Stimulated activated CD4-positive, alpha-beta T cell treated with anti-CD3 and anti-CD28 coated beads, Interleukin-1b, Interleukin-23, amount 100 ng/mL, for 4 hours (primary cell): ENCODE measurements at regions not wholly inside any gene's neighbourhood (a gene's known extent, or its start where the extent isn't known, plus 50 kb on each side); places are given as distances from the start of the nearest gene placed in this dataset.

Experiments used
- DNase-seq, 2 donors: peaks; one replicate each; pipeline ENCODE4 v3.0.0-alpha.2; 2020; ENCODE audit warnings: low read depth in 2 of 2

DNA sequence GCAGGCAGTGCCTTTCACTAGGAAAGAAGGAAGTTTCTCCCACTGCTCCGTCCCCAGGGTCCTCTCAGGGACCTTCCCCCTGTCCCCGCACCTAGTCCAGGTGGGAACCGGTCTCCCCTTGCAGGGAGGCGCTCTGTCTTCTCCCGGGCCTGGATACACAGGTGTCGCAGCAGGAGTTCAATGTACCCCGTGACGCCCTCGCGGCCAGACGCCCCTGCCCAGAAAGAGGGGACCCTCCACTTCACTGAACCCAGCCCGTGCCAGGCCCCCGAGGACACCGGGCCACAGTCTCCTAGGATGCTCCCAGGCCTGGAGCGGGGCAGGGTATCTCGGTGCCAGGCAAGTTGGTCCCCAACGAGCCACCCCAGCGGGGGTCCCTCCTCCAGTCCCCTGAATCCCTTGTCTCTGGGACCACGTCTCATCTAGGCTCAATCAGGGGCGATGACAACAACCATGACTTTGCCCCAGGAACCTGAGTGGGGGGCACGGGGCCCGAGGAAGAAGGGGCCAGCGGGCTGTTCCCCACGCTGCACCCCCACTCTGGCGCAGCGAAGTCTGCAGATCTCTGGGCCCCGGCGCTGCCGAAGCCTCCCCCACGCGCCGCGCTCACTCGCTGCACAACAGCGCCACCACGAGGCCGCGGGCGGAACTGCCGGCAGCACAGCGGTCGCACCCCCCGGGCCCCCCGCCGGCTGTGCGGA lies 103.0 kb downstream of the EDN3 start:
- DNase-seq = peak; percentile 68 to 76

DNA sequence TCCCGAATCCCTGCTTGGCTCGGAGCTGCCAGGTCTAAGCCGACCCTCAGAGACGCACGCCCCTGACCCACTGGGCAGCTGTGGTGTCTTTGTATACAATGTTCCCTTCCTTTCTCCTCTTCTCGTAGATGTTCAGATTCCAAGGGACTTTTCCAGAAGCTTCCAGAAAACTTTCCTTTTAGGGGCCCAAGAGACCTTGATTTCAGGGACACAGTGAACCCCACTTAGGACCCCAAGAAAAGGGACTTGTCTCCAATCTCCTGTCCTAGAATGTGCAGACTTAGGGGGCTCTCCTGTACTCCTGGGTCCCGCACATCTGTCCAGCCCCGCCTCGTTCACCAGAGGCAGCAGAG lies 103.5 kb downstream of the EDN3 start:
- no peak for DNase-seq

DNA sequence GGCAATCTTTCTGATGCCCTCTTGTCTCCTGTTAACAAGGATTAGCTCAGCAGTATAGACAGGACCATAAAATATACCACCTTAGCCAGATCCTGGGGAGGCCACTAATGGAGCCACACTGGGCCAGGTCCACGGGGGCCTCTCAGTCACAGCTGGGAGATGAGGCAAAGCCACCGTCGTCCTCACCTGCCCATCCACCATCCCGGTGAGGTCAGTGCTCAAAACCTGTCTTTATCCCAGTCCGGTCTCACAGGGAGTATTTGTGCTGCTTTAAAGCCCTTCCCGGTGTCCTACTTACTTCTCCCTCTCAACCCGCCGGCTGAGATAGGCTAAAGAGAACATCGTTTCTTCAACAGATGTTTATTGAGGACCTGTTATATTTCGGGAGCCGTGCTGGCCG lies 104.3 kb downstream of the EDN3 start:
- no peak for DNase-seq

DNA sequence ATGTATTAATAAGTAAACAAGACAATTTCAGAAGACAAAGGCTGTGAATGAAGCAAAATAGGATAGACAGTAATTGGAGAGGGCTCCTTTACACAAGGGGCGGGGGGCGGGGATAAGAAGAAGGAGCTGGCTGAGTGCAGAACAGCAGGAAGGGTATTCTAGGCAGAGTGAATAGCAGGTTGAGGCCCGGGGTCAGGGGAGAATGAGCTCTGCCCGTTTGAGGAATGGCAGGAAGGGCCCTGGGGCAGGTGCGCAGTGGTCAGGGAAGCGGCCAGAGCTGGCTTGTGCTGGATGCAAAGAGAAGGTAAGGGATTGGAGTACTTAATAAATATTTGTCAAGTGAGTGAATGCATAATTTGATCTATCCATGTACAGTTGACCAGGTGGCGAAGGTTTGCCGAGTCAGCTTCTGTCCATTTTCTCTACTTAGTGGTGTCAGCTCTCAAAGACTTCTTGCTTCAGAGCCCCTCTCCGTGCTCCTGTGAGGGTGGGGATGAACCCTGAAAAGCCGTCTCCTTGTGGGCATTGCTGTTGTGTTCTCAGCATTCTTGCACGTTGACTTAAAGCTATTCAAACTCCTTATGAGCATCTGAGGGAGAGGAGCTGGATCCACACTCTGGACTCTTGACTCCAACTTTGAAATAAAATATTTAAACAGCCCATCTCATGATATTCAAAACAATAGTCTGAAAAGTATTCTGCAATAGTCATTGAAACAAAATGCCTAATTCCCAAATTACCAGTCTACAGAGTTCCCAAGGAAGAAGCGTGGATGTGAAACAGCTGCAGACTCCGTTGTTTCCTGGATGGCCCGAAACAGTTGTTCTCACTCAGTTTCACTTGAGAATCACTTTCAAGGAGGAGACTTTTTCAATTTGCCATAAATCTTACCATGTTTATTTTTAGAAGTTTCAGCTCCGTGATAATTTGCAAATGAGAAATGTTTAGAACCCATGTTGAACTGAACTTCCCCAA lies 105.1 kb downstream of the EDN3 start:
- no peak for DNase-seq

DNA sequence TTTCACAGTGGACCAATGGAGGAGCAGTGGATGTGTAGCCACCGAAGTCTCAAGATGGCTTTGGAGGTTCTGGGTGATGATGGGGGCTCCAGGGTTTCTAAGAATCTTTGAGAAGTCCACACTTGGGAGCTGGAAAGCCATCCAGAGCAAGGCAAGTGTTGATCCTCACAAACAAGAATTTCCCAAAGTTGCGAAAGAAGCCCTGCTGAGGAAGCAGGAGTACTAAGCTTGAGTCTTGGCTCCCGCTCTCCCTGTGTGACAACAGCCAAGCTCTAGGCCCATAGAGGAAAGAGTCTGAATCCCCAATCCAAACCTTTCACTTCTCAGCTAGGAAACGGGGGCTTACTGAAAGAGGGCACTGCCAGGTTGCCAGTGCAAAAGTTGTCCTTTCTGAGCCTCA lies 106.0 kb downstream of the EDN3 start:
- DNase-seq = no peak

DNA sequence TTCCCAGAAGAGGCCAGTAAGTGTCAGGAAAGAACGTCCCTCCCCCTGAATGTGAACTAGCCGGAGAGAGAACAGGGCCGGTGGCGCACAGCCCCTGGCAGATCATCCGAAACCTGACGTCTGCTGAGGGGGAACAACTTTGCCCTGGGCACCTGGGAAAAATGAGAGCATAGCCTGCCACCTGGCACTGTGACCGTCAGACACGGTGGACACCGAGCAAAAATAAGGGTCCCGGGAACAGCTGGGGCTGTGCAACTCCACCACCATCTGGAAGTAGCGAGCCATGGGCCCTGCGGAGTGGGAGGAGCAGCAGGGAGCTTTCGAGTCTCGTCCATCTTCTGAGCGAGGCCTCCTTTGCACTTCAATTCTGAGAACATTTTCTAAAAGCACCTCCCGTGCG lies 110.8 kb downstream of the EDN3 start:
- DNase-seq = no peak

DNA sequence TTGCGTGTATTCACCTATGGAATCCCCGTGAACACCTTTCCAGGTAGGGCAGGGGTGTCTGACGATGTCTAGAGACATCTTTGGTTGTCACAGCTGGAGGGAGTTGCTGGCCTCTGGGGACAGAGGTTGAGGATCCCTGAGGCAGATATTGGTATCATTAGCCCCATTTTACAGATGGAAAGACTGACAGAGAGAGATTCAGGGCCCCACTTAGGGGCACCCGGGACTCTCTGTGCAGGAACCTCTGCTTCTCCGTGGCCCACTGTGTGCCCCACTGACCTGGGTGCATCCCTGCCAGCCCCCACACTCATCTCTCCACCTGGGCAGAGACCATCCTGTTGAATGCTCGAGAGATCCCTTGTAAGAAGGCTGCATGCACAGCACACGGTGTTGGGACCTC lies 111.2 kb downstream of the EDN3 start:
- DNase-seq = no peak

DNA sequence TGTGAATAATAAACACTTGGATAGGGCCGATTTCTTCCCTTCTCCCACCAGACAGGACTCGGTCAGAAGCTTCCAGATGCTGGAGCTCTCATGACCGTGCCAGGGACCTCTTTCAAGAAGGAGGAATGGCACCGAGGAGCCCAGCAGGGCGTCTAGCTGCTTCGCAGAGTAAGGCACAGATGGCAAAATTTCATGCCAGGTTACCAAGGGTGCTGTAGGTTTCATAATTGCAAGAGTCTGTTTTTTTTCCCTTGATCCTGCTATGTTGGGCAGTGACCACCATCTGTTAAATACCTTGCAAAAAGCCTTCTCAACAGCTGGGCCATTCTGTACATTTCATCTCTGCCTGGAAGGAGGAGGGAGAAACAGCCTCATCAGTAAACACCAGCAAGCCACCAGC lies 111.8 kb downstream of the EDN3 start:
- no peak for DNase-seq

DNA sequence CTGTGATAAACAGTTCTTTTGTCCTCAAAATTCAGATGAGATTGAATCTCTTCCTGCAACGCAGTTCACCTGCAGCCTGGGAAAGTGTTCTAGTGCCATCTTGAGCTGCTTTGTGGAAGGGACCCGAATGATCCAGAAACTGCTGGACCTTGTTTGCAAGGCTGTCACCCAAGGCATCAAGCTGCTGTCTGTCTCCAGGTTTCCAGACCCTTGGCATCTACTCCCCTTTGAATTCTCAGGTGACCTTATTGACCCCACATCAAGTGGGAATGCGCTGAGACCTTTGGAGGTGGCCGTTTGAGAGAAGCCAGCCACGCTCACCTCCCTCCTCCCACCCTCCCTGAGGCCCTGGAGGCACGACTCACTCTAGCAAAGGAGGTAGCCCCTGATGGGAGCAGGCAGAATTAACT lies 112.5 kb downstream of the EDN3 start:
- no peak for DNase-seq

DNA sequence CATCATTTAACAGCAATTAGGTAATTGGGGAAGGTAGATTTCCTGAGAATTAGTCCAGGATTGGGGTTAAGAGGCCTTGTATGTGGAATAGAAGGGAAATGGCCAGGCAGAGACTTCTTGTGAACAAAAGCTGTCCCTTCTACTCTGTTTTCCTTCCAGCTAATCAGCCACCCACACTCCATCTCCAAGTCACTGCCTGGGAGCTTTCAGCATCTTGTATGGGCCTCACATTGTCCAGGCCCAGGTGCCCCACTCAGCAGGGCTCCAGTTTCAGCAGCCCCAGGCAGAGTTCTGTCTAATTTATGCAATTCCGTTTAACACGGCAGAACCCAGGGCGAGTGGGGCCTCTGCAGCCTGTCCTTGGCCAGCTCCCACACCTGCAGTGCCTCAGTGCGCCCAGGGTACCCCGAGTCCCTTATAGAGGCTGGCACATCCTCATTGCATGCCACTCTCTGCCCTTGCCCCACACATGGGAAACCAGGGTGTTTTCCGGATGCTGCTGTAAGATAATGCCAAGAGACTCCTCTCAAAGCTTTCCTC lies 113.0 kb downstream of the EDN3 start:
- no peak for DNase-seq

DNA sequence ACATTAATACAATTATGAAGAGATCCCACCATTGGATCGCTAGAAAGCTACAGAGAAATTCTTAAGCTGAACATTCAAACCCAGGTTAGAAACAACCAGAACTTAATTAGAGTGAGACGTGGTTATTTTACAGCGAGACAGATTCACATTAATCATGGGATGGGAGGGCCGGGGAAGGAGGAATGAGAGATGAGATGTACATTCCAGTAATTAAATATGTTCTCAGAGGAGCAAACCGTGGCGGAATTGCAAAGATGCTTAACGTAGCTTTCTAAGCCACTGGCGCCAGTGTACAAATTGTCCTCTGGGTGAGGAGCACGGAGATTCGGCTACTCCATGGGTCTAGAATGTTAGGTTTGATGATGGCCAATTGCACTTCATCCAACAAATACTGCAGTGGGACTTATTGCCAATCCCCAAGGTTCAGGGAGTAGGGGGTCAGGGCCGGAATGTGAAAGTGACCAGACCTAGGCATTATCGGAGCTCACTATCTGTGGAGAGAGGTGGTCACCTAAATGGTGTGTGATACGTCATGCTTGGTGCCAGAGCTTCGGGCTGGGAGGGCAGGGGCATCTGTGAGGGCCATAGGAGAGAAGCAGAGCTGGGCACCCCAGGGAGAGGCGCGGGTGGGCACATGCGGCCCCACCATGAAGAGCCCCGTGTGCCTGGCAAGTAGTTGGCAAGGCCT lies 114.7 kb downstream of the EDN3 start:
- DNase-seq = no peak

DNA sequence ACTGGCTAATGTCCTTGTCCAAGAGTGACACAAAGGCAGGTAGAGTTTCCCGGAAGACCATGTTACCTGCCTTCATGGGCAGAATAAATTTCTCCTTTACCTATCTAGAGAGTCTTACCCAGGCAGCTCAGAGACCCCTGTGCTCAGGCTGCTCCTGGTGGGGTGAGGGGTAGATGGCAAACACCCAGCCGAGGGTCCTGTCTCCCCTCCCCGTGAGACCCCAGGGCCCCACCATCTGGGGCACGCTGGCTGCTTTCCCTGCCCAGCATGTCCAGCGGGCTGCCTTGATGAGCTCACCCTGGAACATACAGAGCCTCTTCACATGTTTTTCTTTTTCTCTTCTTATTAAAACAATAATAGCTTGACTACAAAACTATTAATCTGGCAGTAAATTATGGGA lies 116.5 kb downstream of the EDN3 start:
- no peak for DNase-seq

DNA sequence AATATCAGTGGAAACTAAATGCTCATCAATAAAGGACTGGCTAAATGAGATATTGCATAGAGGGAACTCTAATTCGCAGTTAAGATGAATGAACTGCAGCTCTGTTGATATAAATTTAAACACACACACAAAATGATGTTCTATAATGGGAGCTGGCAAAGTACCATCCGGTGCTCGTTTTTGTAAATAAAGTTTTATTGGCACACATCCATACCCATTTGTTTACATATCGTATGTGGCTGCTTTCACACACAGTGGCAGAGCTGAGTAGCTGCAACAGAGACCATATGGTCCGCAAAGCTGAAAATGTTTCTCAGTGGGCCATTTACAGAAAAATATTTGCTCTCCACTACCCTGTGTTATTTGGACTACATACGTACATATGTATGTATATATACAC lies 120.7 kb downstream of the EDN3 start:
- no peak for DNase-seq

DNA sequence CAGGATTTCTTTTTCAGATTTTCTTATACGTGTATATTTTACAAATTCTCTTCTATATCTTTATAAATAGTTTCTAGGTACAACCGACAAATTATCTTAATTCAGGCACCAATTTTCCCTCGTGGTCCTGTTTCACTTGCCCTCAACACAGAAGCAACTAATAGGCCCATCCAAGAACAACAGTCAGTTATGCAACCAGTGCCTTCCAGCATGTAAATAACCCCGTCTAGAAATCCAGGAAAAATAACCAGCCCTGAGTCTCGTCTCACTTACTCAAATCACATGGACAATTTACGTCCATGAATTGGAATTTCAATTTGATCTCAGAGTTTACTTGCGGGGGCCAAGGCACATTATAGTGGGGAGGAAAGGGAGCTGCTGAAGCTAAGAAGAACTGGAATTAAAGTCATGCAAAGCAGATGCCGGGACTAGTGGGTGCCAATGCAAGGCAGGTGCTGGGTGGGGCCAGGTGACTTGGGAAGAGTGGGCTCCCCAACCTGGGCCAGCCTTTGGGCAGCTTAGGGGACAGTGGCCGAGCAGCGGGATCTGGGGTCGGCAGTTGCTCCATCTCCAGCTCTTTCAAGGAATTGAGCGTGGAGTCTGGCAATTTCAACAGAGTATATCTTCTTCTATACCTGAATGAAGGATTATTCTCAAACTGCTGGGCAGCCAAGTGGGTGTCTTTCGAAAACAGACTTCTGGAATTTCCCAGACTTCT lies 121.7 kb downstream of the EDN3 start:
- DNase-seq = no peak

DNA sequence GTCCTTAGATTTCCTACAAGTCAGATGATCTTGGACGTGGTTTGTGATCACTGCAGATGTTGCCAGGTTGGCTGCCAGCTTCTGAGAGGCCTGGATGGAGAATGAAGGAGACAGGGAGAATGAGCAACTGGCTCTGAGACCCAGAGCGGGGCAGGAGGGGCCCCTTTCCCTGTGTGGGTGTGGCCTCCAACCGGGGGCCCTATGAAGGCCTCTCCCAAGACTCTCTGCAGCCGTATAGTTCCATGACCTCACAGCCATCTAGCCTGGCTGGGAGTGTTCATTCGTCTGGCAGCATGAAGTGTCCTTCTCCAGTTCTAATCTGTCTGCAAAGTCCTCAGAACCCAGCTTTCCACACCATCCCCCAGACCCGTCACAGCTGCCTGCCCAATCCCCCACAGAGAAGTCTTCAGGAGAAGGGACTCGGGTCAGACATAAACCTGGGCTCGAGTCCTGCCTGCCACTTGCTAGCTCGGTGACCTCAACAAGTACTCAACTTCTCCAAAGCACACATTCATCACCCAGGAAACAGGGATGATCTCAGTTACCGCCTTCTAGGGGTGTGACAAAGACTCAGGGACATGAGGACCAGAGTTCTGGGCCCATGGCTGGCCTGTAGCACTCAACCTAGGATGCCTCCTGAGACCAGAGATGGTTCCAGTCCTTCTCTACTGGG lies 122.6 kb downstream of the EDN3 start:
- DNase-seq = no peak

DNA sequence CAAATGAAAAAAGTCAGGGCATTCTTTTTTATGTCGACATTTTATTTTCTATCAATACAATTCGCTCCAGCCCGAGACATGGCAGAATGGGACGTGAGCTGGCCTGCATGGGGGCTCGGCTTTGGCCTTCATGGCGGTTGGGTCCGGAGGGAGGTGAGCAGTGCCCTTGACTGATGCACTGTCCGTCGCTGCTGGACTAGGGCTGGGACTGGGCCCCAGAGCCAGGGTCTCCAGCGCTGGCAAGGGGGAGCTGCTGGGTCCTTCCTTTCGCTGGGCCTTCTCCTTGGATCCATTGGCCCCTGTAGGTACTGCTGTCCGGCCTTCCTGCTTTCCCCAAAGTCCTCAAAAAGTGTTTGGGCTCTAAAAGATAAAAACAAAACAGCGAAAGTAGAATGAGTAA lies 124.6 kb downstream of the EDN3 start:
- no peak for DNase-seq

DNA sequence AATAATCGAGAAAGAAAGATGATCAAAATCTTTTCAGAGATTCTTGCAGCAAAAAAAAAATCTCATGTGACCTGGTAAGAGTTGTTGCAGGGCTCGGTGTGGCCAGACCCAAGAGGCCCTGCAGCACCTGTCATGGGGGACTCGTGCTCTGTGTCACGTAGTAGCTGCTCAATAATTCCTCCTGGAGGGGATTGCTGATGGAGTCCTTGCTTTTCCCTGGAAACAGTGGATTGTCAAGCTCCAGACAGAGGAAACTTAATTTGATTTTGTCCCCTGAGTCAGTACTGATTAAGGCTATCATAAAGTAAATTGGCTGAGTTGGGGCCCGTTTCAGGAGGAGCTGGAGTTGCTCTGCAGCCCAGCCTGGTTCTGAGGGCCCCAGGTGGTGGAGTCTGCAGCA lies 125.2 kb downstream of the EDN3 start:
- no peak for DNase-seq

DNA sequence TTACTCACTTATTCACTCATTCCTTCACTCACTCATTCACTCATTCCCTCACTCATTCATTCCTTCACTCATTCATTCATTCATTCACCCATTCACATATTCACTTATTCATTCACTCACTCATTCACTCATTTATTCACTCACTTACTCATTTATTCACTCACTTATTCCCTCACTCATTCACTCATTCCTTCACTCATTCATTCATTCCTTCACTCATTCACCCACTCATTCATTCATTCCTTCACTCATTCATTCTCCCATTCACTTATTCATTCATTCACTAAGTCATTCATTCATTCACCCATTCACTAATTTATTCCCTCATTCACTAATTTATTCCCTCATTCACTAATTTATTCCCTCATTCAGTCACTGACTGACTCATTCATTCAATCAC lies 127.6 kb downstream of the EDN3 start:
- DNase-seq = no peak

DNA sequence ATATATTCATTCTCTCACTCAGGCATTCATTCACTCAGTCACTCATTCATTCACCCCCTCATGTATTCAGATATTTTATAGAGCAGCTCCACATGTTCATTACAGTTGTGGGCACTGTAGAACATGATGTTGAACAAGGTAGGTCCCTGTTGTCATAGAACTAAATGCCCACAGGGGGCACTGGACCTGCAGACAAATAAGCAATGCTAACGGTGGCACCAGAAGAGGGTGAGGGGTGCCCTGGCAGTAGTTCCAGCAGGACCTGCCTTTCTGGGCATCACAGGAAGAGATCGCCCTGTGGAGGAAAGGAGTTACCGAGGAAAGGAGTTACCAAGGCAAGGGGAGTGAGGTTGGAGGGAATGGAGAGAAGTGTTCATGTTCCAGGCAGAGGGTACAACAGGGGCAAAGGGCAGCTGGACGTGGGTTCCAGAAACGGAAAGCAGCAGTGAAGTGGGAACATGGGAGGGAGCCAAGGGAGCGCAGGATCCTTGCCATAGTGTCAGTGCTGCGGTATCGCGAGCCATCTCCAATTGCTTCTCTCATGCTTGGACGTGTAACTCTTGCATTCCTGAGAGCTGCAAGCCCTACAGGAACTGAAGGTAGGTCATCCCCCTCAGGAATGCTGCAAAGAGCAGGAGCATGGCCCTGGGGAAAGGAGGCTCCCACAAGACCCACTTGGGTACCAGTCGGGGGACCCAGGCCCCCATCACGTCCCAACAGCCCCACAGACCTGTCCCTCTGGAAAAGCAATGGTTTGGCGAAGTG lies 128.2 kb downstream of the EDN3 start:
- no peak for DNase-seq

DNA sequence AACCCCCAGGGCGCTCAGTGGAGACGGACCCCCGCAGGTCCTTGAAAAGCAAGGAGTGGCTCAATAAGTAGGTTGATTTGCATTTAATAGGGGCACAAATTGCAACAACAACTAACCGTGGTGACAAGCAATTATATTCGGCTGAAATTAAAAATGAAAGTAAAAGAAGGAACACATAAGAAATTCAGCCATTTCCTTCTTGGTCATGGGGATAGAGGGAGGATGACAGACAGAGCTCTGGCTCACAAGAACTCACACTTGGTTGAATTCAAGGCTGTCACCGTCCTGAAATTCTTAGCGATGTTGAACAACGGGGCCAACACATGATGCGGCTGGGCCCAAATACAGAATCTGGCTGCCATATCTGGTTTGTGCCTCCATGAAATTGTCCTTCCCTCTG lies 129.0 kb downstream of the EDN3 start:
- DNase-seq = no peak
